ENCODE measurements at regions not wholly inside any gene's neighbourhood (a gene's known extent, or its start where the extent isn't known, plus 50 kb on each side); places are given as distances from the start of the nearest gene placed in this dataset.

DNA sequence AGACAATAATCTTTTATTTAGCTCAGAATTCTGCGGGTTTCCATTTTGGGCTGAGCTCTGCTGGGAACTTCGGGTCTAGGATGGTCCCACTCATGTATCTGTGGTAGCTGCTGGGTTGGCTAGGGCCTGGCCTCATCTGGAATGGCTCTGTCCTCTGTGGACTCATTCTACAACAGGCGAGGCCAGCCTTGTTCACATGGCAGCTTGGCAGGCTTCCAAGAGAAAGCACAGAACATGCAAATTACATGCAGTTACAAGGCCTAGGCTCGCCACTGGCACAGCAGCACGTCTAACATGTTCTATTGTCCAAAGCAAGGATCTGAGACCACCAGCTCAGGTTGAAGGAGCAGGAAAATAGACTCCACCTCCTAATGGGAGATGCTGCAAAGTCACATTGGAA lies 431.4 kb downstream of the PDCD6IP start:
- TF ChIP-seq CTCF (IDR thresholded peaks at IDR 0.05), result no peak
- TF ChIP-seq POLR2A (IDR thresholded peaks at IDR 0.05), result no peak
- no peak for TF ChIP-seq EP300 (IDR thresholded peaks at IDR 0.05)

Measured in tibial nerve (tissue), 4 donors.